Hematopoietic multipotent progenitor cell (in vitro differentiated cells): ENCODE measurements at regions not wholly inside any gene's neighbourhood (a gene's known extent, or its start where the extent isn't known, plus 50 kb on each side); places are given as distances from the start of the nearest gene placed in this dataset.

Source experiments
- DNase-seq, 3 donors: peaks; one replicate each; pipeline ENCODE4 v3.0.0-alpha.2; 2011 to 2015; ENCODE audit warnings: low read depth in 2 of 3, low spot score in 2 of 3

DNA sequence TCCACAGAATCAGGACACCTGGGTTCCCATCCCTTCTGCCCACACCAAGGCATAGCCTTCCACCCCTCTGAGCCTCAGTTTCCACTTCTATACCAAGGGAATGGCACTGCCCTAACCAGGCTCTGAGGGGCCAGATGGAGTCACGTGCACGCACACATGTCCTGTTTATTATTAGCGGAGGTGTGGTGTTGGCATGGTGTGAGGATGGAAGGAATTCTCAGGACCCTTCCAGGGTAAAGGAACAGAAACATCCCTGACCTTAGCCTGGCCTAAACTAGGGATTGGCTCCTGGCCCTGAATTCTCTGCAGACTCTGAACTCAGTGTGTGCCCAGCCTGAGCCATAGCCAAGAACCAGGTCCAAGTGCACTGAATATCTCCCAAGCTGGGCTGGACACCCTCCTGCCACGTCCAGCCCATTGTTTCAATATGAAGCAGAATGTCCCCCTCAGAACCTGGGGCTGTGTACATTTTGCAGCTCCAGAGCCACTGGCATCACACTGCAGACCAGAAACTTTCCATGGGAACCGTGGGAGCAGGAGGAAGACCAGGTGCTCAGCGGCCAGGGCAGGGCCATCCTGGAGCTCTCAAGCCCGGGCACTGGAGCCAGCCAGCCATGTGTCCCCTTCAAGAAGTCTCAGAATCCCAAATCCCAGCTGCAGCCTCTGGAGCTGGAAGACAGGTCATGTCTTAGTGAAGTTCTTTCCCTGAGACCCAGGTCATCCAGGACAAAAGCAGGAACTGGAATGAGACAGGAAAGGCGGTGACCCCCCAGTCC, 208.4 kb downstream of the ANKRD60 start:
- DNase-seq: no peak

DNA sequence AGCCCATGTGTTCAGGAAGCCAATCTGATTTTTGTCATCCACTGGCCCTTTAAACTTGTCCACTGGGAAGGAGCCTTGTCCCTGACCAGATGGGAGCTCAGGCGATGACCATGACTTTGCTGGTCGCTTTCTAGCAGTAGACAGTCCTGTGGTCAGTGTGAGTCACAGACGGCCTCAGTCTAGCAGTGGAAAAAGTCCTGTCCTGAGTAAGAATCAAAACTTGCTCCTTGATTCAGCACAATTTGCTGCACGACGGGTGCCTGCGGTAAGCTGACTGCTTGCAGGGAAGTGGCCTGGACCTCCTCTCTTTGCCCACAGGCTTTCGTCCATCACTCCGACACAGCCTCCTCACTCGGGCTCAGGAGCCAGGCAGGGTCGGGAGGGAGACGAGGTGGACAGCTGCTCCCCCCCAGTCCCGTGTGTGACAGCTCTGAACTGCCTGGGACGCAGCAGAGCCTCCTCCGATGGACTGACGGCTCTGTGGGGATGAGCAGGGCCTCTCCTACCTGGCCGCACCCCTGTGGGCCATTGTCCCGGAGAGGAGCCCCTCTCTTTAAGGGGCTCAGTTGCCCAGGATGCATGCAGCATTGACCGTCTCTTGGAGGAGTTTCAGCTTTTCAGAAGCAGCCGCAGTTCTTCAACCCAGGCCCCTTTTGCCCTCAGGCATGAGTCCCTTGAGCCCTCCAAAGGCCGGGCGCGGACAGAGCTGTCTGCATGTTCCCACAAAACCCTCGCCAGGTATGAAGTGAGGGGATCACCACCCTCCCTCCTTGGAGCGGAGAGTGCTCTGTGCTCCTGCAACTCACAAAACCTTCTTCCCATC, 209.2 kb downstream of the ANKRD60 start:
- DNase-seq: no peak

- DNase-seq: no peak
These were observed 209.9 kb downstream of the ANKRD60 start for GRCh38 chr20:58018590-58018989.

GRCh38 chr20:58017970-58018530, 210.4 kb downstream of the ANKRD60 start:
- no peak for DNase-seq

DNA sequence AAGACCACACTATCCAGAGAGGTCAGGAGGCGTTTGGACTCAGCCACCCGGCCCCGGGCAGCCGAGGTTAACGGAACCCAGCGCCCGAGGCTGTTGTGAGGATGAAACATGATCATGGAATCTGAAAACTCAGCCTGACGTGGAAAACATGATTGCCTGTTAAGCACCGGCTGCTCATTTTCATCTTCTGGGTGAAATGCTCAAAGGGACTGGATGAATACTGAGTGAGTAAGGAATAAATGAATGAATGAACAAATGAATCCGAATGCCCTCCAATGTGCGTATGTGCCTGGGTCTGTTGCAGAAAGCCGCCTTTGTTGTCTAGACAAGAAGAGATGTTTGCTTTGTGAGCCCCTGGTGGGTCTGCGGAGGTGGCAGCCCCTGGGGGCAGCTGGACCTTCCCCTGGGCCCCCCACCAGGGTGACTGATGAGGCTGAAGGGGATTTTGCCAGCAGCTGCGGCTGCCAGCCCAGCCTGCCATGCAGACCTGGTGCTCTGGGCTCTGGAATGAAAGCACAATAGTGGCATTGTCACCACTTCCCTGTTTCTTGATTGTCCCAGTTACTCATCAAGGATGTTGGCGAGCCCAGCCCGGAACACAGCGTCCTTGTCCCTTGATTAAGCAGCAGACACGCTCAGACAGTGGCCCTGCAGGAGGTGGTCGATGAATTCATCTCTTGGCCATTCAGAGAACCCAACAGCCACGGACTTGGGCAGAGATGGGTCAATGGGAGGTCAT, 211.1 kb downstream of the ANKRD60 start:
- no peak for DNase-seq

GRCh38 chr20:58016779-58017178, 211.7 kb downstream of the ANKRD60 start:
- no peak for DNase-seq

GRCh38 chr20:58014628-58015315, 213.7 kb downstream of the ANKRD60 start:
- DNase-seq: no peak

DNA sequence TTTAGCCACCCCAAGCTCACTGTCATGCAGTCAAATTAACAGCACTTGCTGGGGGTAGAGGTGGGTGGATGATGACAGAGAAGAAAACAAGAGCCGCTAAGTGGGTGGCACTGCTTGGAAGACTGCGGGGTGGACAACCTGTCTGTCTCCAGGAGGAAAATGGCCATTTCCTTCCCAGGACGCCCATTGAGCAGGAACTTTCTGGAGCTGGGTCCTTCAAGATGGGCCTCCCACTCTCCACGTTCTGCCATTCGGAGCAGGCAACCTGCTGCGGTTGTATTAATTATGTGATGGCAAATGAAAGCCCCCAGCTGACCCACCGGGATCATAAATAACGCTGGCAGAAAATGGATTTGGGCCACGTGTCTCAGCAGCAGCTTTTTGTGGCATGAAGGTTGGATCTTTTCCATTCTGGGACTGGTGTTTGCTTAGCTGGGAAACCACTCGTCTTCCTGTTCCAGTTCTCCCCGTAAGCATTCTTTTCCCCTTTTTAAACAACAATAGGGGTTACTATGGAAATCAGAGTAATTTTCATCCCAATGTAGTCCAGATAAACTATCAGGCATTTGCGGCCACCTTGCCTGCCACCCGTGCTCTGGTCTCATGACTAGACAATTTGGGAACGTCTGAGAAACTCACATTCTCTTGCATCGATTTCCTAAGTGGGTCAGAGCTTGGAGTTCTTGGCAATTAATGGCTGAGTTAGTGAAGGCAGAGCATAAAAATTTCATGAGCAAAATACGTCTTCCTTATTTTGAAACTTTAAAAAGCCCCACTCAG, 215.5 kb downstream of the ANKRD60 start:
- DNase-seq: no peak

DNA sequence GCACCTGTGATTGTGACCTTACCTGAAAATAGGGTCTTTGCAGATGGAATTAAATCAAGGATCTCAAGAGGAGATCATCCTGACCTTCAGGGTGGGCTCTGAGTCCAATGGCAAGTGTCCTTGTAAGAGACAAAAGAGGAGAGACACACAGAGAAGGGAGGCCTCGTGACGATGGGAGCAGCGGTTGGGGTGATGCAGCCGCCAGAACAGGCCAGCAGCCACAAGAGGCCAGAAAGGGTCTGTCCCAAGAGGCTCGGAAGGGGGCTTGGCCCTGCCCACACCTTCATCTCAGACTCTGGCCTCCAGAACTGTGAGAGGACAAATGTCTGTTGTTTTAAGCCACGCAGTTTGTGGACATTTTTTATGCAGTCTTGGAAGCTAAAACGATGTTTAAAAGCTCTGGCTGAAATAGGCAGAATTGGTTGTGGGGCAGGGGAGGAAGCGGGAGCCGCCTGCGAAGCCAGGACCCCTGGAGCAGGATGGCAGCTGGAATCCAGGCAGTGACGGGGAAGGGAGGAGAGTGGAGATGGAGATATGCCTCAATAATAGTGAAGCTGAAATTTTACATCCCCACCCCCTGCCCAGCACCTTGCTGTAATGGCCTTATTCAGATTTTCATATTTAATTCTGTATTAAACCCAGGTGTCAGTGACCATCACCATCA, 216.4 kb downstream of the ANKRD60 start:
- DNase-seq: no peak

DNA sequence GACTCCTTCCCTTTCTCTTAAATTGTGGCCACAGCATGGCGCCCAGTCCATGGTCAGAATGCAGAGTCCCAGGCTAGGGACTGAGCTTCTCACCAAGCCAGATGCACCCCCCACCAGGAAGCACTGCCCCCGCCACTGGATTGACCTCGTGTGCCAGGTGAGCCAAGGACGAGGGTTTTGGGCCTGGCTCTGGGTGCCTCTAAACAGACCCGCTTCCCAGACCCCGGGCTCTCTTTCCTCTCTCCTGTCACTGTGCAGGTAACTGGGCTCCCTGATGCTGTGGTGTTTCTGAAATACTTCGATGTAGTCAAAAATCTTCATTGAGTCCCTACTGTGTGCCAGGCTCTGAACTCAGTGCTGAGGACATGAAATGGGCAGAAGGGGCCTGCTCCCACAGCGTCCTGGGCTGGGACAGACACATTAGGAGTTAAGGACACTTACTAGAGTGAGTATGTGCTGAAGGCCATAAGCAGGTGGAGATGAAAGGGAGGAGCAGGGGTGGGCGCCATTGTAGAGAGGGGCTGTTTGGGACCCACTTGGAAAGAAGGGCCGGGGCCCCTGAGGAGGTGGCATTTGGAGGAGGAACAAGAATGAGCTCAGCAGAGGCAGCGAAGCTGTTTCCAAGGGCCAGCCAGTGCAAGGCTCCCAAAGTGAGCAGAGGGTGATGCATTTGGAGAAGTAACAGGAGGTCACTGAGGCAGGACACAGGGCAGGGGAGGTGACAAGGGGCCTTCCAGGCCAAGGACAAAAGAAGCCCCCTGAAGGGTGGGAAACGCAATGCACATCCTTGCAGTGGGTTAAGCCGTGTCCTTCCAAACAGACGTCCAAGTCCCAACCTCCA, 217.1 kb downstream of the ANKRD60 start:
- no peak for DNase-seq

DNA sequence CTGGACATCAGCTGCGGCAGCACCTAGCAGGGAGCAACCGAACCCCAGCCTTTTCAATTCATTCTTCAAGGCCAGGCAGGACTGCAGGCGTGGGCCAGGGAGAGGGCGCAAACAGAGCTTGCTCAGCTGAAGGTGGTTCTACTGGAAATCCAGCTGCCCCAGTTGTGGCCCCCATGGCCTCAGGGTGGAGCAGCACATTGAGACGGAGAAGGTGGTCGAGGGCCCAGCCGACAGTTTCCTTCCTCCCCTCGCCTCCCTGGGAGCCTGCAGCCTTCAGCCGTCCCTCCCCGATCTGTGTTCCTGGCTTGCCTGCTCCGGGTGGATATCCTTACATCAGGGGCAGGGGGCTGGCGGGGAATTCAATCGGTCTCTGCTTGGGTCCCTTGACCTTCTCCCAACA, 217.8 kb downstream of the ANKRD60 start:
- DNase-seq: no peak

- DNase-seq: no peak
These were observed 218.3 kb downstream of the ANKRD60 start for GRCh38 chr20:58010186-58010585.

DNA sequence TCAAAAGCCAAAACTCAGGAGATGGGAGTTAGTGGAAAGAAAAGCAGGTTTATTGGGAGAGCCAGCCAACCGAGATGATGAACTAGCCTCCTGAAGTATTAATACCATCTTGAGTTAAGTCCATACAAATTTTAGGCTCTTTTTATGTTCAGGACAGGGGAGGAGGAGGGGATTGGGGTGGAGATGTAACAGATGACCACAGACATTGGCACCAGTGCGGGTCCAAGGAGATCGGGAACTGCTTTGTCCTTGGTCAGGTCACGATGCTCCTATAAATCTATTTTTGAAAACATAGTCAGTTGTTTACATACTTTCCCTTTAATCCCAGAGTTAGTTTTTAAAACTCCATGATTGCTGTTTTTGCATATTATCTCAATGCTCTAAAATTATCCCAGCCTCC, 219.6 kb downstream of the ANKRD60 start:
- no peak for DNase-seq

GRCh38 chr20:58008413-58008812, 220.0 kb downstream of the ANKRD60 start:
- DNase-seq: no peak

DNA sequence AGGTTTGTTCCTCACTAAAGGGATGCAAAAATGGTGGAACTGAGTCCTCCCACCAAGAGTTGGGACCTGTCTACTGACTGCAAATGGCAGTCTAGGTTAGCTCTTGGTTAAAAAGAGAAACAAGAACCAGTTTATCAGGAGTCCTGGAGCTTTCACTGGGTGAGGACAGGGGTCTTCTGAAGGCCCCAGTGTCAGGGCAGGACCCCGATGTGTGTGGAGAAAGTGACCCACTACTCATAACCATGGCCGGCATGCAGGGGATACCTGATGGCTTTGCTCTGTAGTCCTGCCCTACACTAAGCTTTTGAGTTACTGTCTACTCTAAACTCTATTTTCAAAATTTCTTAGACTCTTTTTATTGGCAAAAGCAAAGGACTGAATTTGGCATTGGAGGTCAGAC, 220.5 kb downstream of the ANKRD60 start:
- DNase-seq: no peak

- peak in 1 of 3 donors; percentile 20 for DNase-seq
These were observed 221.8 kb downstream of the ANKRD60 start for GRCh38 chr20:58006346-58007316.
